T-helper 2 cell (primary cell): ENCODE measurements at regions not wholly inside any gene's neighbourhood (a gene's known extent, or its start where the extent isn't known, plus 50 kb on each side); places are given as distances from the start of the nearest gene placed in this dataset.

Experiments
- DNase-seq, 5 experiments: peaks; one replicate each; pipeline versions ENCODE4 v3.0.0 to v3.0.0-alpha.2; 2012 to 2022

DNA sequence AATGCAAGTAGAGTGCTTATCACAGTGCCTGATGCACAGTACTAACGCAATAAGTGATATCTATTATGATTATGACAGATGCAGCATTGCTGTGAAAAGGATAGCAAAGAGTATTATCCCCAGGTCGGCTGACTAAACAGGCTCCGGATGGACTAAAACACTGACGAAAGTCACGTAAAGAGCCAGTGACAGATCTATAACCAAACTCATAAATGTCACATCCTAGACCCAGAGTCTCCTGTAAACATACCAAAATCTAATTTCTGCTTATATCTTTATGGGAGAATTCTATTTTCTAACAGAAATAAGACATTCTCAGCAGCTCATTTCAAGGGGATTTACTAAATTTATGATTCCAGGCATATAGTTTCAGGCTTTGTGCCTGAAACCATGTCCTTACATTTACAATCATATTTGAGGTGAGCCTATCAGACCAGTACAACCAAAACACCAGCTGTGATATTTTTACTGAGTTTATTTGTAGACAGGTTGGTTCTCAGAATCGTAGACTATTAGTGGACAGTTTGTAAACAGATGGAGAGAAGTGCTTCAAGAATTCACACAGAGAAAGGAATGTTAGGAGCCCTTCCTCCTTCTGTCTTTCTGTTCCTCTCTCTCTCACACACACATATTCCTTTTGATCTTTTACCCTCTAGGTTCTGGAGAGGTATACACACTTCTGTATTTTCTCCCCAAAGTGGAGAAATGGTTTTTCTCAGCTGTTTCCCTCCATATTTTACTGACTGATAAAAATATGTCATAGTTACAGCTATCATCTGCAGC is 52.4 kb upstream of the WDR26 start:
- DNase-seq: no peak

DNA sequence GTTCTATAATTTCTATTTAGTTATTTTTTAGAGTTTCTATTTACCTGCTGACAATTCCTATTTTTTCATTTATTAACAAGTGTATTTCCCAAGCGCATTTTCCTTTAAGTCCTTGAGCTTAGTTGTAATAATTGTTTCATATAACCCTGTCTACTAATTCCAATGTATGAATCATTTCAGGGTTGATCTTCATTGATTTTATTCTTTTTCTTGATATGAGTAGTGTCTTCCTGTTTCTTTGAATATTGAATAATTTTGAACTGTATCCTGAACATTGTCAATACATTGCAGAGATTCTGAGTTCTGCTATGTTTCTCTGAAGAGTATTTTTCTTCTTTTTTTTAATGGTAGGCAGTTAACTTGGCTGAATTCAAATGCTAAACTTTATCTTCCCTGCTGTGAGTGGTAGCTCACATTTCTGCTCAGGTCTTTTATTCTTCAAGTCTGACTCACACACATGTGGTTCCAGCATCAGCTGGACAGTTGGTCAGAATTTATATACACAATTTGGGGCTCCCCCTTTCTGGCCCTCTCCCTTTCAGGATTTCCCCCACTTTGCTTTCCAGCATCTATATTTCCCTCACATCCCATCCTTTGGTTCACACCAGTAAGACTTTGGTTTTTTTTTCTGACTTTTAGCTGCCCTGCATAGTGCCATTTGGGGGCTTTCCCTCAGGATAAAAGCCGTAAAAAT is 54.4 kb upstream of the WDR26 start:
- peak in 1 of 5 experiments; percentile 30 for DNase-seq

DNA sequence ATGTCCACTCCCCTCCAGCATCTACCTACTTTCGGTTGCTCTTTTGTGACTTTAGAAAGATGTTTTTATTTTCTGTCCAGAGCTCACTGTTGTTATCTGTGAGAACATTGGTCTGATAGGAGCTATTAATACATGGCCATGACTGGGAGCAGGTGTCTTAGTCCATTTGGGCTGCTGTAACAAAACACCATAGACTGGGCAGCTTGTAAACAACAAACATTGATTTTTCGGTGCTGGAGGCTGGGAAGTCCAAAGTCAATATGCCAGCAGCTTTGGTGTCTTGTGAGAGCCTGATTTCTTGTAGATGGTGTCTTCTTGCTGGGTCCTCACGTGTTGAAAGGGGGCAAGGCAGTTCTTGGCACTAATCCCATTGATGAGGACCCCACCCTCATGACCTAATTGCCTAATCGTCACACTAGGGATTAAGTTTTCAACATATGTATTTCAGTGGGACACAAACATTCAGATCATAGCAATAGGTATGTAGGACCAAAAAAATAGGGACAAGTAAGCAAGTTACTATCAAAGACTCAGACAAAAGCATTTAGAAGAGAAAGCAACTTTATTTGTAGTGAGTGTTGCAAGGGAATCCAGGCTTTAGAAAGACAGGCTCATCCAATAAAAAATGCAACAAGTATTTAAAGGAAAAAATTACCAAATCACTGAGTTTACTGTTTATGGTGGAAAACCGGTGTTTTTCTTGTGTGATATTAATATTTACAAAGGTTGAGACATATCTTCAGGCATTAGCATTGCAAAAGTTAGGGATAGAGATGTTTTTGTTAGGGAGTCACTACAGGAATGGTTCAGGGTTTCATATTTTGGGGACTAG is 55.2 kb upstream of the WDR26 start:
- no peak for DNase-seq

DNA sequence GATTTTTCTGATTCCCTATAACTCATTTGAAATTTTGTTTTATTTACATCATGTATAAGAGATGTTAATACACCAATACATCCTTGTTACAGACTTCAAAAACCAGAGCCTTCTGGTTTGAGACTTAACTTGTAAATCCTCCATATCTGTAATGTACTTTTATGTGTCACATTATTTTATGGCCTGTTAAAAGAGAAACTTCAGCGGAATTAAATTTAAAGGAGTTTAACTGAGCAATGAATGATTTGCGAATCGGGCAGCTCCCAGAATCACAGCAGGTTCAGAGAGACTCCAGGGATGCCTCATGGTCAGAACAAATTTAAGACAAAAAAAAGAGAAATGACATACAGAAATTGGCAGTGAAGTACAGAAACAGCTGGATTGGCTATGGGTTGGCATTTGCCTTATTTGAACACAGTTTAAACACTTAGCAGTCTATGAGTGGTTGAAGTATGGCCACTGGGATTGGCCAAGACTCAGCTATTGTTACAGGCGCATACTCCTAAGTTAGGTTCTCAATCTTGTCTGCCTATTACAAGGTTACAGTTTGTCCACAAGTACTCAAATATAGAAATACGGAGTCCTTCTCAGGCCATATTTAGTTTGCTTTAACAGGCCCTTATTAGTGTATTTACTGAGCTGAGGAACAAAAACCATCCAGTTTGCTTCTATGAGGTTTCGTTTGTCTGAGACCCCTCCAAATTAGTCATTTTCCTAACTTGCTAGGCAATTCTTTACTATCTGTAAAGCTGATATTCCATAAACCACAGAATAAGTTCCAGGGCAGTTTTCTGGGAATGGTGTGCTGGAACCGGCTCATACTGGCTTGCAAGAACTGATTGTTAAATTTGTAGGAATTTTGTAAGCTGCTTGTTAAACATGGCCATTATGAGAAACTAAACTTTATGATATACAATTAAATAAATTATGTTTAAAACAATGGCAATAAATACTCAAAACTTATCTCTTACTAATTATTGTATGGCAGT is 56.2 kb upstream of the WDR26 start:
- DNase-seq: no peak

DNA sequence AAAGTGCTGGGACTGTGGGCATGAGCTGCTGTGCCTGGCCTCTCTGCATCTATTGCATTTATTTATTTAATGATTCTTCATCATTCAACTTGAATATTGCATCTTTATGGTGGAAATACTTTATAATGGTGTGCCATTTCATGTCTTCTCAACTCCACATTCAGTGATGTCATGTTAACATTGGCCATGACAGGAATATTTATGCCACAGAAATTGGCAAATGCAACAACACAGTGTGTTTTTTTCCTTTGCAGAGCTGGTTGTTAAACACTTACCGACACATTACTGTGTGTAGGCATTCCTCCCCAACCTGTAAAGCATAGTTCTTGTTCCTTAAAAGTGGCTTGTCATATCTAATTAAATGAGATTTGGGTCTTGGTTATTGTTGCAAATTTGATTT is 57.4 kb upstream of the WDR26 start:
- DNase-seq: no peak

DNA sequence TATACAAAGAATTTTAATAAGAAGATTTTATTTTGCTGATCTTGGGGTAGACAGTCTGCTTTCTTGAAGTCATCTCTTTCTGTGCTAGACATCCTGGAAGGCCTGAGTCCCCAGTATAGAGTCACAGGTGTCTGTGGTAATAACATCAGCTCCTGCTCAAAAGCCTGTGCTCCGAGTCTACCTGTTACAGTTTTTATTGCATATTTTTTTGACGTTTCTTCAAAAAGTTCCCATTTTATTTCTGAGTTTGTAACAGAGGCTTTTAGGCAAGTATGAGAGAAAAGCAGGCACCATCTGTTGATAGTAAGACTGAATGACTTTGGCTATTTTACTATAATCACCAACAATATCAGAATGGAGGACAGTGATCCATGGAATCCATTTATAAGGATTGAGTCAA is 58.0 kb upstream of the WDR26 start:
- DNase-seq: no peak

DNA sequence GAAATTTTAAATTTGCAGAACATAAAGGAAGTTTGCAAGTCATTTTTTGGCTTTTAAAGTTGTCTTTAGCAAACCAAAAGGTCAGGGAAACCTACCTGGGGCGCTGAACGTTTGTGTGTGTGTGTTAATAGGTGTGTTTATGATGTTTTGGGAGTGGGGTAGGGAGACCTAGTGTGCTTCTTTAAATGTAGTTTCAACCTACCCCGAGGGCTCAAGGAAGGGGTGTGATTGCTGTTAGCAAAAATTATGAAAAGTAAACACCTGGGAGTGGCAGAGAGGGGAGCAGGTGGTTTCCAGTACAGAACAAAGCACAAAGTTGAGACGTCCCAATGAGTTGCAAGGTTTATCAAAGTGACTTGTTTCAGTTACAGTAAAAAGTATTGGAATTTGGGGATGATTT is 58.7 kb upstream of the WDR26 start:
- DNase-seq: no peak

DNA sequence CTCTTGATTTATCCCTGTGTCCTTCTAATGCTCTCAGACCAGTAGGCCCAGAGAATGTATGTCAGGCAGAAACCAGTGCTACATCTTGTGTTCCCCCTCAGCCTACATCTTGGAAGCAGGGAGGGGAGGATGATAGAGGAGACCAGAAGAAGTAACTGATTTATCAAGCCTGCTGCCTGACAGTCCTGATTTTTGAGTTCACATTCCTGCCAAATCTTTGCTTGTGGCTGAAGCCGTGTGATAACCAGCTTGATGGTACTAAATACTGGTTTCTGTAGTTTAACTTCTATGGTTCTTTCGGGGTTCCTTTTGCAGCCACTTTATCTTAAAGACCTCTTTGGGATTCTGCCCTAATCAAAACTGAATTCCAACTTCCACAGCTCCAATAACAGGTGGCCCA is 59.7 kb upstream of the WDR26 start:
- no peak for DNase-seq

DNA sequence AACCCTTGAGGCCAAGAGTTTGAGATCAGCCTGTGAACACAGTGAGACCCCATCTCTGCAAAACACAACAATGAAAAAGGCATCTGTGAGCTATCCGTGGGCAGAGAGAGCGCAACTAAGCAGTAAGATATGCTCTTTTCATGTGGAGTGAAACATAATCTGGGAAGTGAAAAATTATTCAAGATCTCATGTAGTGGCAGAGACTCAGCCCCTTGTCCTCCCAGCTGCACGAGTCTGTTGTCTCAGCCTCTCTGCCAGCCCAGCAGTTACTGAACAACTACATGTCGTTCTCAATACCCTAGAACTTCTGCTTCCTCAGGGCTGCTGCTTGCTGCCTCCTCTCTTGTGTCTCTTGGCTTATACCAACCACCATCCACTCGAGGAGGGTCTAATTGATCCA is 61.3 kb upstream of the WDR26 start:
- no peak for DNase-seq

DNA sequence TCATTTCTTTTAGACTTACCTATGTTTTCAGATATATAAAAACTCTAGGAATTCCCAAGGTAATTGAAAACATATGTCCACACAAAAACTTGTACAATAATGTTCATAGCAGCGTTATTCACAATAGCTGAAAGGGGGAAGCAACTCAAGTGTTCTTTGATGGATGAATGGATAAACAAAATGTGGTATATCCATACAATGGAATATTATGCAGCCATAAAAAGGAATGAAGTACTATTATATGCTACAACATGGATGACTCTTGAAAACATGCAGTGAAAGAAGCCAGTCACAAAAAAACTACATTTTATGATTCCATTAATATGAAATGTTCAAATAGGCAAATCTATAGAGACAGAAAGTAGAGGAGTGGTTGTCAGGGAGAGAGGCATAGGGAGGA is 62.2 kb upstream of the WDR26 start:
- DNase-seq: no peak

DNA sequence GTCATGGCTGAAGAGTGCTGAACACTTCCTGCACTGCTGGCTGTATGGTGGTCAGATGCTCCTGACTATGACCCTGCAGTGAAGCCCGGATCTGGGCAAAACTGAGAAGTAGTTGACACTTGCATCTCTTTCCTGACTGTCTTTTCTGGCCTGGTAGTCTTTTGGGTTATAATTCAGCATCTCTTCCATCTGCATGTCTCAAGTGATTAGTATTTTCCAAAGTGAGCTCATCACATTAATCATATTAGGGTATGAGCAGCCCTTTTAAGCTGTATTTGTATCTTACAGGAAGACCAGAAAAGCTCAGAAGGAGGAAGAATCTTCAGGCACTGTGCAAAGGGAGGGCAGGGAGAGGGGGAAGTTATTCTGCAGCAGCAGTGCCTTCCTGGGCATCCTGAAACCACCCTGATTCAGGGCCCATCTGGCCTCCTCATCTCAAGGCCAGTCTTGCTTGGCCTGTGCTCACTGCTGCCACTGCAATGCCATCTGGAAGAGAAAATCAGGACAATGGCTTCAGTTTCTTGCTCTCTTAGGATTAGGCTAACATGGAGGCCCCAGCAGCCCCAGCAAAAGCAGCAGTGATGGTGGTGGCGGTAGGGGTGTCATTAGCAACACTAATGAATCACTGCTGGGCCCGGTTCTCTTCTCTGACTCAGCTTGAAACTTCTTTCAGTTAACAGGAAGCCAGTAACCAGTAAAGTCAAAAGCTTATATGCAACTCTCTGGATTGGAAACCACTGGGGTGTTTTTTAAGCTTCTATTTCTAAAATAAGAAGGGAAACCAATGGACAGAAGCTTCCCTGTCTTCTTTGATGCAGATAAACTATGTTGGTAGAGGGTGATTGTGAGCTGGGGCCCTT is 63.3 kb upstream of the WDR26 start:
- peak in 2 of 5 experiments; percentile 49 to 97 for DNase-seq

DNA sequence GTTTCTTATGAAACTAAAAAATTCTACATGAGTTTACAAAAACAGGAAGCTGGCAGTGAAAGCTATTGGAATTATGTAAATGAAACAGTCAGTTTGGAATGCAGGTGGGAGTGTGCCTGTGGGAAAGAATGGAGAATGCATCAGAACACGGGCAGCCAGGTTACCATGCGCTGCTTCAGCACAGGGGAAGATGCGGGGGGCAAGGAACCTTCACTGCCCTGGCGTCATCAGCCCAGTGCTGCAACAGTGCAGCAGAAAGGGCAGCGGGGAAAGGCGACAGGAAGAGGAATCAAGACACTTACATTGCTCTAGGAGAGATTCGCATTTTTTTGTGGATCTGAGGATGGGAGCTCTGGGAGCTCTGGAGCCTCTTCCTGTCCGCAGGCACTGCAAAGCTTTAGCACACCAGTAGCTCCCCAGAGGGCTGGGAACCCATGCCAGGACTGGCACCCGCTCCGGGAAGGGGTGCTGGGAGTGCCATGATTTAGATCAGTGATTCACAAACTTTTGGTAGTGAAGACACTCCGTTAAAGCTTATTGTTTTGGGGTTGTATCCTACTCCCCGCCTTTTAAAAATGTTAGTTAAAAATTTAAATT is 64.1 kb upstream of the WDR26 start:
- DNase-seq: peak in 2 of 5 experiments; percentile 4 to 71

DNA sequence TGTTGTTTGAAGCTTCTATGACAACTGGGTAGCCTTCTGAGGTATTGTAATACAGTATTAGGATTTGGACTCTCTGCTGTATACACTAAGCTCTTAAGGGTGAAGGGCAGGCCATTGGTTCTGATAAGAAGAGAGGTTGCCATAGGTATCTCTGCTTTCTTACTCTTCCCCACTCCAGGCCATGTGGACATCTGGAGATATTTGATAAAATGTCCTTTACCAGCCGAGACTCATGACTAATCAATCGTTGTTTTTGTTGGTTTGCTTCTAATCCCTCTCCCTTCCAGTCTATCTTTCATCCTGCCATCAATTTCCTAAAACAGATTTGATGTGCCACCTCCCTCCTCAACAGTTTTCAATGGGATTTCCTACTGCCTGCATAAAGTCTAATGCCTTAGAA is 64.6 kb upstream of the WDR26 start:
- DNase-seq: no peak

DNA sequence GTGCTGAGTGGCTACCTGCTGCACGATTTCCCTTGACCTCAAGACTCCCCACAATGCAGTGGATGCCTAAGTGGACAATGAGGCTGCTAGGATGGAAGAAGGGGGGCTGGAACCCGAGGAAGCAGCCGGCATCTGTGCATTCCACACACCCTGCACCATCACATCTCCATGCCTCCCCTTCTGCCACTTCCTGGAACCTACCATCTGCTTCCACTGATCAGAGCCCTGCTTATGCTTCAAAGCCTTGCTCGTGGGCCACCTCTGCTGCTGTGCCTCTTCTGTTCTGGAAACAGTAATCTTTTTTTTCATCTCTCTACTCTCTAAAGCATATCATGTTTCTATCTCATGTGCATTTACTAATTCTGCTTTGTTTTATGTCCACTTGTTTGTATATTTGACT is 66.2 kb upstream of the WDR26 start:
- DNase-seq: peak in 1 of 5 experiments; percentile 72

DNA sequence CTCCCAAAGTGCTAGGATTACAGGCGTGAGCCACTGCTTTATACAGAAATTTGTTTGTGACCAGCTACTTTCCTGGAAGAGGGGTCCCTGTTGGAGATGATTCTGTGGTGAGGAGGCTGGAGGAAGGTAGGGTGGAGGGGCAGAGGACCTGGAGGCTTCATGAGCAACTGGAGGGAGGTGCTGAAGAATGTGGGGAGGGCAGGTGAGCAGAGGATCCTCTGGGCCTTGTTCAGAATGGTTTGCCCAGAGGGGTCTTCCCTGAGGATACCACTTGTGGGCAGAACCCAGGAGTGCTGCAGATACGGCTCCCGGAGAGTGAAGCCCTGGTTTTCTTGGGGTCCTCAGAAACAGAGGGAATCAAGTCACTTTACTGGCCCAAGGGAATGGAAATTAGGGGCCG is 67.2 kb upstream of the WDR26 start:
- DNase-seq: no peak

DNA sequence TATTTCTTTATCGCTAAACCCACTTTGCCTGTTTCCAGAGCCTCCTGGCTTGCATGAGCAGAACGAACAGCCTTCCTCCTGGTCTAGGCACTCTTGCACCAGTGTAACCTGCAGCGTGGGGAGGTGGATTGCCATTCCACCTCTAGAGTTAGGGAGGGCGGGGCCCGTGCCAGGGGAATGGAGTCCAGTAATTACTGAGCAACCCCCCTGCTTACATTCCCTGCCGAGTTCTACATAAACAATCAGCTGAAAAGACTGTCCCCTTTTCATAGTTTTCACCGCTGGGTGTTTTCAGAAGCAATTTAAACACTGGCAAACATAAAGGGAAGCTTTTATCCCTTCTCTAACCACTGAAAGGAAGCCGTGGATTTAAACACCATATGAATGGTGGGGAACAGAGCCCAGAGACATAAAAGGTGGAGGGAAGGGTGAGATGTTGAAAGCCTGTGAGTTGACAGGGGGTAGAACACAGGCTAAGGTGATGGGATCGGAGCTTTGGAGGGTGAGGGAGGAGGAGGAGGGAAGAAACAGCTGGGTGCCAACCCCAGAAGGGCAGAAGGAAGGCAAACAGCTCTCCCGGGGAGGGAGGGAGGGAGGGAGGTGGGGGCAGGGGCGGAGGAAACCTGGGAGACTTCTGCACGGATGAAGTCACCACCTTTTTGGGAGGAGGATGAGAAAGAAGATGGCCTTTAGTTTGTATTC is 68.0 kb upstream of the WDR26 start:
- no peak for DNase-seq

DNA sequence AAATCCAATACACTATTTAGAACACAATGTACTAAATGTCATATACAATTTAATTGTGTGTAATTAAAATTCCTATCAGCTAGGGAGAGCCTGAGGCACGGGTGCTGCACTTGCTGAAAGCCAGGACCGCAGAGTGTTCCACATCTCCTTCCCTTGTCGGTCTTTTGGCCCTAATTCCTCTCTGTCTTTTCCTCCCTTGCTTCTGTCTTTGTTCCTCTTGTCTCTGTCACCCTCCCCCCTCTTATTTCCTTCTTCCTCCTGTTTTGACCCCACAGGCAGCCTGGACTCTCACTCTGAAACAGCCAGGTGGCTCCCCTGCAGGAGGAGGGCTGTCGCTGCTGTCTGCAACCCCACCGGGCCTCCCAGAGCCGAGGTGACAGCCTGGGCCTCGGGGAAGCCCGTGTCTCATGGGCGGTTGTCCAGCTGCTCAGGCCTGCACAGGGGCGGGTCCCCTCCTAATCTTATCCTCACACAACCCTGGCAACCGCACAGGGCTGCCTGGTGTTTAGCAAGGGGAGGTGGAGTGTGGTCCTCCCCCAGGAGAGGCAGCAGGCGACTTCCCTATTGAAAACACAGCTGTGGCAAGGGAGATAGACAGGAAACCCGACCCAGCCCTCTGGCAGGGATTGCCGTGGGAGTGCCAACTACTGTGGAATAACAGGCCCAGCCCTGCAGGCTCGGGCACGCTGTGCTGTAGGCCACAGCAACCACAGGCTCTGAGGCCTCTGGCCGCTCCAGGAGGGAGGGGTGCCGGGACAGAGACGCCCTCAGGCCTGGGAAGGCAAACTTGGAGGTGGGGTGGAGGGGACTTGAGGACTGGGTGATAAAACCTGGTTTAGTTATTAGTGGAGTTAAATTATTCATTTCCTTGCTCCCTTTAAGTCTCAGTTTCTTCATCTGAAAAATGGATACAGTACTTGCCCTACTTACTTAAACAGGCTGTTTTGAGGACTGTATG is 68.8 kb upstream of the WDR26 start:
- DNase-seq: peak in 1 of 5 experiments; percentile 48

DNA sequence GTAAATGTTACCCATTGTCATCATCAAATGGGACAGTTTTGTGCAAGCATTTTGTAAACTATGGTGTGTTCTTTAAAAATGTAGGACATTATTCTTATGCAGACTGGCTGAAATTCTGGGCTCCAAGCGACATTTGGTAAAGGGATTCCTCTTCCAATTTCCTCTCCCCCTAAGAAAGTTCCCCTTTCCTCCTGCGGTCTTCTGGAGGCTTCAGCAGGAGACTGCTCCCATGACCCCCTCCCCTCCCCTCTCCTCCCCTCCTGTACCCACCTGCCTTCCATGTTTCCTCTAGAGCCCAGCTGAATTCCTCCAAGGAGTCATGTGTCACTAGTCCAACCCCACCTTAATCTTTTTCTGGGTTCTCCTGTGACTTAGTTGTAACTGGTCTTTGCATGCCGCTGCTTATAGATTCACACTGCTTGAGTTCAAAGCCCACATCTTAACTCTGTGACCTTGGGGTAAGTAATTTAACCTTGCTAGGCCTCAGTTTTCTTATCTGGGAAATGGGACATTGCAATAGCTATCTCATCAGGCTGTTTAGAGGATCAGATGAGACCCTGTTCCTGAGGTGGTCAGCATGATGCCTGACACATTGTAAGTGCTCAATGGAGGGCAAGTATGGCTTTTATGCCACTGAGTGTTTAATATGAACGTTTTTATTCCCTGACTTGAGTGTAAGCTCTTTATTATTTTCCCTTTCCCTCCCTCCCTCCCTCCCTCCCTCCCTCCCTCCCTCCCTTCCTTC is 69.9 kb upstream of the WDR26 start:
- DNase-seq: no peak
